PFSK-1 (cell line): ENCODE measurements at regions not wholly inside any gene's neighbourhood (a gene's known extent, or its start where the extent isn't known, plus 50 kb on each side); places are given as distances from the start of the nearest gene placed in this dataset.

Experiments
- FOXP2 ChIP-seq: optimal IDR thresholded peaks from 2 replicates; pipeline ENCODE3; 2011; ENCODE audit warnings: borderline replicate concordance, control low read depth, inconsistent platforms; ENCODE audit not compliant: insufficient read depth; ENCODE audit errors: extremely low read length, extremely low read depth
- POLR2AphosphoS5 ChIP-seq: IDR thresholded peaks from 2 replicates; pipeline ENCODE4 v1.6.1; 2012; ENCODE audit warnings: low read depth, mild to moderate bottlenecking, control low read depth, low read length, moderate library complexity
- REST ChIP-seq, 2 experiments: IDR thresholded peaks; 2 replicates each; pipeline versions ENCODE4 v1.6.1 to v1.8.0; 2011 to 2012; ENCODE audit warnings: low read depth in 2 of 2, low read length in 2 of 2, control low read depth in 1 of 2, inconsistent platforms in 1 of 2, mild to moderate bottlenecking in 1 of 2, moderate library complexity in 1 of 2; ENCODE audit not compliant: insufficient read depth in 1 of 2
- SIN3A ChIP-seq: IDR thresholded peaks from 2 replicates; pipeline ENCODE4 v1.6.1; 2012; ENCODE audit warnings: mild to moderate bottlenecking, low read length, moderate library complexity, borderline replicate concordance; ENCODE audit not compliant: insufficient read depth
- TAF1 ChIP-seq: IDR thresholded peaks from 2 replicates; pipeline ENCODE4 v1.6.1; 2012; ENCODE audit warnings: low read length, control low read depth, borderline replicate concordance; ENCODE audit not compliant: insufficient read depth

DNA sequence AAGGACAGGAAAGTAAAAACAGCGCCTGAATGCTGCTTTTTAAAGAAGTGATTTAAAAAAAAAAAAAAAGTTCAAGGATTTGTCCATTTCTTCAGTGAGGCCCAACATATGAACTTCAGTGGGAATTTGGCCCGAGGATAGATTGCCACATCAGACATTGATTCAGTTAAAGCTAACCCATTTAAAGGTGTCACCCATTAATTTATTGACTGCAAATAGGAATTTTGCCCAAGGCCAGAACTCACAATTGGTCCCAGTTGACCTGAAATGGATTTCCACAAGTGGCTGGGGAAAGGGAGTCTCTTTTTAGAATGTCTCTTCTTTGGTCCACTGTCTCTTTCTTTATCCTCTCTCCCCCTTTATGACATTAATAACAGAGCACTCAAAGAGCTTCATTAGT is 86.5 kb upstream of the RPL34 start:
- TF ChIP-seq FOXP2 = no peak
- TF ChIP-seq SIN3A = no peak
- TF ChIP-seq POLR2AphosphoS5 = no peak
- TF ChIP-seq REST (IDR thresholded peaks at IDR 0.05; ENCODE audit: insufficient read depth in 1 of 2, low read depth in 2 of 2, low read length in 2 of 2) = no peak
- no peak for TF ChIP-seq TAF1

DNA sequence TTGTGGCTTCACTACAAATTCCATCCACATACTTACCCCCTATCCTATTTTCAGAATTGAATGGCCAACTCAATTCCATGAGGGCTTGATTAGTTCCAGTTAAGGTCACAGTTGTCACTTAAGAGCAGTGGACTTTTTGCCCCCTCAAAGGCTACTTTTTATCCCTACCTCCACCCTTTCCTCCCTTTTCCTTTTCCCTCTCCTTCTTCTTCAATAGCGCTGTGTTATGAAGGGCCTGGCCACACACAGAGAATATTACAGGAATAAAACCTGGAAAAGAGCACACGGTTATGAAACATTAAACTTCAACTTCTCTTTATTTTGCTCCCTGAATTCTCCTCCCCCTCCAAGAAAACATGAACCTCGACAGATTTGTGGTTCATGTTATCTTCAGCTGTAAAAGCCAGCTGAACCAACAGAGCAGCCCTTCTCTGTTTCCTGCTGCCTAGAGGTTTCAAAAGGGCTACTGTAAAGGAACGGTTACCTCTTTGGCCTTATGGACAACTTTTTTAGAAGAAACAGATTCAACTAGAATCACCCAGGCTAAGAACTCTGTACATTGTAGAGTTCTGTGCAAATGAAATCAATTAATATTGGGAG is 87.0 kb upstream of the RPL34 start:
- TF ChIP-seq POLR2AphosphoS5 = no peak
- TF ChIP-seq TAF1 = no peak
- TF ChIP-seq REST (IDR thresholded peaks at IDR 0.05; ENCODE audit: insufficient read depth in 1 of 2, low read depth in 2 of 2, low read length in 2 of 2) = no peak
- TF ChIP-seq FOXP2 = no peak
- no peak for TF ChIP-seq SIN3A

- no peak for TF ChIP-seq TAF1
- TF ChIP-seq REST (IDR thresholded peaks at IDR 0.05; ENCODE audit: insufficient read depth in 1 of 2, low read depth in 2 of 2, low read length in 2 of 2) = no peak
- no peak for TF ChIP-seq SIN3A
- TF ChIP-seq FOXP2 = no peak
- TF ChIP-seq POLR2AphosphoS5 = no peak
These were observed 87.6 kb upstream of the RPL34 start for GRCh38 chr4:108532738-108533137.

- TF ChIP-seq POLR2AphosphoS5 (no peak), REST (IDR thresholded peaks at IDR 0.05; ENCODE audit: insufficient read depth in 1 of 2, low read depth in 2 of 2, low read length in 2 of 2) (no peak), TAF1 (no peak), SIN3A (no peak), FOXP2 (no peak)
These were observed 88.2 kb upstream of the RPL34 start for GRCh38 chr4:108532187-108532586.

GRCh38 chr4:108531461-108531860 is 88.9 kb upstream of the RPL34 start:
- no peak for TF ChIP-seq TAF1
- TF ChIP-seq SIN3A = no peak
- TF ChIP-seq POLR2AphosphoS5 = no peak
- TF ChIP-seq REST (IDR thresholded peaks at IDR 0.05; ENCODE audit: insufficient read depth in 1 of 2, low read depth in 2 of 2, low read length in 2 of 2) = no peak
- TF ChIP-seq FOXP2 = no peak
